ENCODE measurements at regions not wholly inside any gene's neighbourhood (a gene's known extent, or its start where the extent isn't known, plus 50 kb on each side); places are given as distances from the start of the nearest gene placed in this dataset.
"Not testable (repeated sequence)": the region's sequence is repeated elsewhere in the genome, so short reads cannot be mapped to it uniquely, and the experiment has no call there.

DNA sequence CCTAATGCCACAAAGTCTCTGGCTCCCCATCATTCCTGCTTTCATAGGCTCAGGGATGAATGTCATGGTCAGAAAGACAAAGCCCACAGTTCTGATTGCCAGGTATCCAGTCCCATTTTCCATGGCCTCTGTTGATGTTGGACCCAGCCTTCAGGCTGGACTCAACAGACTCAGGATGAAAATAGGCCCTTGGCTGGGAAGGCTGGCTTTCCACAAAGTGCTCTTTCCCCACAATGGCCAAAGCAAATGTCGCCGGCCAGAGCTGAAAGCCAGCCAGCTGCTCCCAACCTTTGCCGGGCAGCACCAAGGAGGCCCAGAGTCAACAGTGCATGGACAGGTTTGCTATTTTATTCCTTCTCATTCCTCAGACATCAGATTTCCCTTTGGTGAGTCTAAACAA, 430.1 kb upstream of the FGF16 start:
- Histone ChIP-seq H3K36me3 (no peaks in the 10 kb centered on the region), H3K27me3 (peaks cover 0 to 39% of the 10 kb centered on the region in 2 donors), H3K4me3 (no peak overlapping the region), H3K4me1 (no peaks in the 10 kb centered on the region), H3K27ac (no peak overlapping the region), H3K9me3 (no peaks in the 10 kb centered on the region)
- DNase-seq (ENCODE audit: low spot score in 2 of 2), result no peak
- TF ChIP-seq POLR2A (IDR thresholded peaks at IDR 0.05) (no peak), POLR2AphosphoS5 (IDR thresholded peaks at IDR 0.05) (no peak)
- TF ChIP-seq, protein P1, sequence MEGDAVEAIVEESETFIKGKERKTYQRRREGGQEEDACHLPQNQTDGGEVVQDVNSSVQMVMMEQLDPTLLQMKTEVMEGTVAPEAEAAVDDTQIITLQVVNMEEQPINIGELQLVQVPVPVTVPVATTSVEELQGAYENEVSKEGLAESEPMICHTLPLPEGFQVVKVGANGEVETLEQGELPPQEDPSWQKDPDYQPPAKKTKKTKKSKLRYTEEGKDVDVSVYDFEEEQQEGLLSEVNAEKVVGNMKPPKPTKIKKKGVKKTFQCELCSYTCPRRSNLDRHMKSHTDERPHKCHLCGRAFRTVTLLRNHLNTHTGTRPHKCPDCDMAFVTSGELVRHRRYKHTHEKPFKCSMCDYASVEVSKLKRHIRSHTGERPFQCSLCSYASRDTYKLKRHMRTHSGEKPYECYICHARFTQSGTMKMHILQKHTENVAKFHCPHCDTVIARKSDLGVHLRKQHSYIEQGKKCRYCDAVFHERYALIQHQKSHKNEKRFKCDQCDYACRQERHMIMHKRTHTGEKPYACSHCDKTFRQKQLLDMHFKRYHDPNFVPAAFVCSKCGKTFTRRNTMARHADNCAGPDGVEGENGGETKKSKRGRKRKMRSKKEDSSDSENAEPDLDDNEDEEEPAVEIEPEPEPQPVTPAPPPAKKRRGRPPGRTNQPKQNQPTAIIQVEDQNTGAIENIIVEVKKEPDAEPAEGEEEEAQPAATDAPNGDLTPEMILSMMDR (IDR thresholded peaks at IDR 0.05), result no peak
- intact Hi-C loops (cut with DNase I; ENCODE audit: low total_unique reads), result no loop called here

- H3K36me3 ChIP-seq; DNase-seq (ENCODE audit: low spot score in 2 of 2); H3K9me3 ChIP-seq; H3K27me3 ChIP-seq; H3K27ac ChIP-seq; intact Hi-C loops (cut with DNase I; ENCODE audit: low total_unique reads); H3K4me1 ChIP-seq: not testable (repeated sequence)
- H3K4me3 ChIP-seq, result peak overlapping the region; percentile 25 to 57 (median 30)
Observed at GRCh38 chrX:77046180-77046810, 400.9 kb upstream of the FGF16 start.

DNA sequence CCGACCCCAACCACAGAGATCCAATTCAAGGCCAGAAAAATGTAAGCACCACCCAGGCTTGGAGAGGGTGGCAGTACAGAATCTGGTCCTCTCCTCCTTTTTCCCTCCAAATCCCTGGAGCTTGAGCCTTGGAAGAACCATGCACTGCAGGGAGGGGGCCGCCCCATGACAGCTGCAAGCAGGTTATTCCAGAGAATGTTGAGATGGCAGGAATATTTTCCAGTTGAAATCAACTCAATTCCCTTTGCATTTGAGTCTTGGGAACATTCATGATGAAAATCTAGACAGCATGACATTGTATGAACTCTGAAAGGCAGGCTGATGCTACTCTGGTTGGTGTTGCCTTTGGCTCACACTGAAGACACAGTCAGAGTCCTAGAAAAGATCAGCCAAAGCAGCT, 386.6 kb upstream of the FGF16 start:
- Histone ChIP-seq H3K4me1 (no peaks in the 10 kb centered on the region), H3K36me3 (no peaks in the 10 kb centered on the region), H3K27me3 (peaks cover 0 to 9% of the 10 kb centered on the region in 2 donors), H3K4me3 (no peak overlapping the region), H3K9me3 (no peaks in the 10 kb centered on the region), H3K27ac (no peak overlapping the region)
- intact Hi-C loops (cut with DNase I; ENCODE audit: low total_unique reads), result no loop called here
- DNase-seq (ENCODE audit: low spot score in 2 of 2), result no peak
- TF ChIP-seq, protein P1 (IDR thresholded peaks at IDR 0.05), result no peak
- TF ChIP-seq POLR2AphosphoS5 (IDR thresholded peaks at IDR 0.05) (no peak), POLR2A (IDR thresholded peaks at IDR 0.05) (no peak)

- TF ChIP-seq POLR2A (IDR thresholded peaks at IDR 0.05) (no peak), POLR2AphosphoS5 (IDR thresholded peaks at IDR 0.05) (no peak)
- TF ChIP-seq, protein P1 (IDR thresholded peaks at IDR 0.05), result no peak
- H3K4me3 ChIP-seq, result no peak overlapping the region
- no peaks in the 10 kb centered on the region for H3K4me1 ChIP-seq
Observed at GRCh38 chrX:77061022-77061421, 386.2 kb upstream of the FGF16 start.

DNA sequence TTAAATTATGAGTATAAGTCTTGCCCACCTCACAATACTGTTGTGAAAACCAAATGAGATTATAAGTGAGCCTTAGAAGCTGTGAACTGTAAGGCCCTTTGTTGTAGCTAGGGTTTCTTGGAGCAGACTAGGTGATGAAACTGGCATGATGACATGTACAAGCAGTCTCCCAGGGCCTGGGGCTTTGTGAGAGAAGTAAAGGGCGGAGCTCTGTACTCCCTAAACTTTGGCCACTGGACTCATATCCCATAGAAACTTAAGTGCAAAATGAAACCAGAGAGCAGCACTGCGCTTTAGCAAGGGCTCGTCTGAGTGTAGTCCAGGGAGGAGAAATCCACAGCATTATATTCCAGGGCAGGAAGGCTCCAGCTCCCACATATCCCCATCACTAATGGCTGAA, 385.6 kb upstream of the FGF16 start:
- Histone ChIP-seq H3K9me3 (no peaks in the 10 kb centered on the region), H3K27me3 (peaks cover 0 to 9% of the 10 kb centered on the region in 2 donors), H3K27ac (no peak overlapping the region), H3K4me3 (no peak overlapping the region), H3K36me3 (no peaks in the 10 kb centered on the region), H3K4me1 (no peaks in the 10 kb centered on the region)
- intact Hi-C loops (cut with DNase I; ENCODE audit: low total_unique reads), result no loop called here
- no peak for DNase-seq (ENCODE audit: low spot score in 2 of 2)
- no peak for TF ChIP-seq POLR2AphosphoS5 (IDR thresholded peaks at IDR 0.05)
- TF ChIP-seq, protein P1 (IDR thresholded peaks at IDR 0.05), result no peak
- TF ChIP-seq POLR2A (IDR thresholded peaks at IDR 0.05), result no peak

More at GRCh38 chrX:77061022-77061421, 386.2 kb upstream of the FGF16 start:
- intact Hi-C loops (cut with DNase I; ENCODE audit: low total_unique reads), result no loop called here
- H3K27me3 ChIP-seq, result peaks cover 0 to 9% of the 10 kb centered on the region in 2 donors
- H3K9me3 ChIP-seq, result no peaks in the 10 kb centered on the region
- no peak overlapping the region for H3K27ac ChIP-seq
- no peak for DNase-seq (ENCODE audit: low spot score in 2 of 2)
- H3K36me3 ChIP-seq, result no peaks in the 10 kb centered on the region

Data from breast epithelium (tissue), 4 donors.